ENCODE measurements at regions not wholly inside any gene's neighbourhood (a gene's known extent, or its start where the extent isn't known, plus 50 kb on each side); places are given as distances from the start of the nearest gene placed in this dataset.
A peak's percentile ranks its signal among the peaks of the same experiment; 100 is the strongest.

GRCh38 chr21:41610042-41610839, 102.3 kb upstream of the TMPRSS2 start:
- no peaks in the 10 kb centered on the region for H3K27me3 ChIP-seq (ENCODE audit: control insufficient read depth, insufficient read depth, low read length)
- H4K20me1 ChIP-seq (ENCODE audit: control insufficient read depth, extremely low read depth, insufficient read depth, low read length) = no peaks in the 10 kb centered on the region
- no peak overlapping the region for H3K9ac ChIP-seq (ENCODE audit: insufficient read depth, low read length)
- no peak overlapping the region for H3K27ac ChIP-seq (ENCODE audit: insufficient read depth, low read length)
- H3K79me2 ChIP-seq (ENCODE audit: control insufficient read depth, insufficient read depth, low read length) = no peaks in the 10 kb centered on the region
- no peaks in the 10 kb centered on the region for H3K36me3 ChIP-seq (ENCODE audit: control insufficient read depth, insufficient read depth, low read length)
- no peaks in the 10 kb centered on the region for H3K9me3 ChIP-seq (ENCODE audit: control insufficient read depth, insufficient read depth, low read depth, low read length)
- no peak overlapping the region for H2AFZ ChIP-seq (ENCODE audit: low read length)
- no peak overlapping the region for H3K4me3 ChIP-seq (replicated peaks in 1 of 4; ENCODE audit: control extremely low read depth in 1 of 4, insufficient read depth in 1 of 4, low read depth in 3 of 4, low read length in 4 of 4)
- no peak for TF ChIP-seq EZH2 (IDR thresholded peaks at IDR 0.05; ENCODE audit: low read length, missing control alignments)
- TF ChIP-seq CTCF (conservative IDR thresholded peaks at IDR 0.05 in 1 of 2, IDR thresholded peaks at IDR 0.05 in 1 of 2; ENCODE audit: low read depth in 1 of 2, low read length in 2 of 2) = peak; percentile 75 to 91
- H3K4me2 ChIP-seq (ENCODE audit: extremely low read depth, insufficient read depth, low read length) = no peak overlapping the region
- peaks cover 6% of the 10 kb centered on the region for H3K4me1 ChIP-seq (ENCODE audit: control insufficient read depth, extremely low read depth, insufficient read depth, low read length)
- peak; percentile 42 to 60 for DNase-seq (ENCODE audit: low read depth in 2 of 2)

- H3K79me2 ChIP-seq (ENCODE audit: control insufficient read depth, insufficient read depth, low read length) = no peaks in the 10 kb centered on the region
- H3K27ac ChIP-seq (ENCODE audit: insufficient read depth, low read length) = no peak overlapping the region
- no peak overlapping the region for H3K4me2 ChIP-seq (ENCODE audit: extremely low read depth, insufficient read depth, low read length)
- no peak overlapping the region for H3K4me3 ChIP-seq (replicated peaks in 1 of 4; ENCODE audit: control extremely low read depth in 1 of 4, insufficient read depth in 1 of 4, low read depth in 3 of 4, low read length in 4 of 4)
- no peak overlapping the region for H2AFZ ChIP-seq (ENCODE audit: low read length)
- H4K20me1 ChIP-seq (ENCODE audit: control insufficient read depth, extremely low read depth, insufficient read depth, low read length) = no peaks in the 10 kb centered on the region
- no peaks in the 10 kb centered on the region for H3K27me3 ChIP-seq (ENCODE audit: control insufficient read depth, insufficient read depth, low read length)
- no peaks in the 10 kb centered on the region for H3K36me3 ChIP-seq (ENCODE audit: control insufficient read depth, insufficient read depth, low read length)
- TF ChIP-seq EZH2 (IDR thresholded peaks at IDR 0.05; ENCODE audit: low read length, missing control alignments) = no peak
- TF ChIP-seq CTCF (conservative IDR thresholded peaks at IDR 0.05 in 1 of 2, IDR thresholded peaks at IDR 0.05 in 1 of 2; ENCODE audit: low read depth in 1 of 2, low read length in 2 of 2) = no peak
- H3K9me3 ChIP-seq (ENCODE audit: control insufficient read depth, insufficient read depth, low read depth, low read length) = no peaks in the 10 kb centered on the region
- H3K9ac ChIP-seq (ENCODE audit: insufficient read depth, low read length) = no peak overlapping the region
- DNase-seq (ENCODE audit: low read depth in 2 of 2) = no peak
- no peaks in the 10 kb centered on the region for H3K4me1 ChIP-seq (ENCODE audit: control insufficient read depth, extremely low read depth, insufficient read depth, low read length)
Observed at GRCh38 chr21:41606706-41607105, 98.7 kb upstream of the TMPRSS2 start.

GRCh38 chr21:41605934-41606285, 98.0 kb upstream of the TMPRSS2 start:
- no peak overlapping the region for H3K4me3 ChIP-seq (replicated peaks in 1 of 4; ENCODE audit: control extremely low read depth in 1 of 4, insufficient read depth in 1 of 4, low read depth in 3 of 4, low read length in 4 of 4)
- no peak overlapping the region for H3K9ac ChIP-seq (ENCODE audit: insufficient read depth, low read length)
- TF ChIP-seq CTCF (conservative IDR thresholded peaks at IDR 0.05 in 1 of 2, IDR thresholded peaks at IDR 0.05 in 1 of 2; ENCODE audit: low read depth in 1 of 2, low read length in 2 of 2) (no peak), EZH2 (IDR thresholded peaks at IDR 0.05; ENCODE audit: low read length, missing control alignments) (no peak)
- no peaks in the 10 kb centered on the region for H4K20me1 ChIP-seq (ENCODE audit: control insufficient read depth, extremely low read depth, insufficient read depth, low read length)
- H2AFZ ChIP-seq (ENCODE audit: low read length) = no peak overlapping the region
- H3K36me3 ChIP-seq (ENCODE audit: control insufficient read depth, insufficient read depth, low read length) = no peaks in the 10 kb centered on the region
- H3K79me2 ChIP-seq (ENCODE audit: control insufficient read depth, insufficient read depth, low read length) = no peaks in the 10 kb centered on the region
- H3K27me3 ChIP-seq (ENCODE audit: control insufficient read depth, insufficient read depth, low read length) = no peaks in the 10 kb centered on the region
- no peaks in the 10 kb centered on the region for H3K9me3 ChIP-seq (ENCODE audit: control insufficient read depth, insufficient read depth, low read depth, low read length)
- H3K4me1 ChIP-seq (ENCODE audit: control insufficient read depth, extremely low read depth, insufficient read depth, low read length) = no peaks in the 10 kb centered on the region
- H3K27ac ChIP-seq (ENCODE audit: insufficient read depth, low read length) = no peak overlapping the region
- no peak overlapping the region for H3K4me2 ChIP-seq (ENCODE audit: extremely low read depth, insufficient read depth, low read length)
- no peak for DNase-seq (ENCODE audit: low read depth in 2 of 2)

All from fibroblast of lung (primary cell).